Heart right ventricle (tissue), 16 donors: ENCODE measurements at regions not wholly inside any gene's neighbourhood (a gene's known extent, or its start where the extent isn't known, plus 50 kb on each side); places are given as distances from the start of the nearest gene placed in this dataset.

Experiments used
- ATAC-seq, 8 donors: fragments of 200-7000 bp; cut with Tn5 transposase; one replicate each; pipeline ENCODE4 v1.9.1; 2020; ENCODE audit warnings: mild to moderate bottlenecking in 8 of 8, moderate library complexity in 8 of 8, moderate number of reproducible peaks in 1 of 8
- DNase-seq, 2 donors: peaks; one replicate each; pipeline ENCODE4 v3.0.0-alpha.2; 2020
- H3K27ac ChIP-seq, 10 donors: fragments of 200-600 bp; sonication (generic) in 2 of 10; one replicate each; pipeline versions ENCODE4 v1.5.0 to v1.8.0; 2020 to 2022; ENCODE audit warnings: mild to moderate bottlenecking in 3 of 10
- H3K27me3 ChIP-seq, 7 donors: fragments of 200-600 bp; one replicate each; pipeline ENCODE4 v1.8.0; 2021 to 2022; ENCODE audit warnings: mild to moderate bottlenecking in 2 of 7
- H3K36me3 ChIP-seq, 9 donors: fragments of 200-600 bp; sonication (generic) in 1 of 9; one replicate each; pipeline versions ENCODE4 v1.5.0 to v1.8.0; 2020 to 2022; ENCODE audit warnings: mild to moderate bottlenecking in 2 of 9
- H3K4me1 ChIP-seq, 9 donors: fragments of 200-600 bp; sonication (generic) in 1 of 9; one replicate each; pipeline versions ENCODE4 v1.5.0 to v1.8.0; 2020 to 2022; ENCODE audit warnings: mild to moderate bottlenecking in 4 of 9
- H3K4me3 ChIP-seq, 10 donors: fragments of 200-600 bp; sonication (generic) in 2 of 10; one replicate each; pipeline versions ENCODE4 v1.5.0 to v1.8.0; 2020 to 2022; ENCODE audit warnings: mild to moderate bottlenecking in 7 of 10, moderate library complexity in 2 of 10
- H3K9me3 ChIP-seq, 11 donors: fragments of 200-600 bp in 10 of 11; sonication (generic) in 2 of 11; one replicate each; pipeline versions ENCODE4 v1.5.0 to v1.8.0; 2013 to 2022; ENCODE audit warnings: mild to moderate bottlenecking in 2 of 11, control low read depth in 1 of 11, moderate library complexity in 1 of 11
- CTCF ChIP-seq, 9 donors: fragments of 200-600 bp; sonication (generic) in 2 of 9; IDR thresholded peaks; one replicate each; pipeline versions ENCODE4 v1.5.0 to v1.8.0; 2021 to 2022; ENCODE audit warnings: antibody characterized with exemption in 9 of 9, mild to moderate bottlenecking in 5 of 9, moderate library complexity in 1 of 9
- WGBS, 2 donors: extraction: QIAGEN DNeasy Blood & Tissue Kit; methylation state at CpG; one replicate each; pipeline ENCODE4 v1.1.7; 2013; ENCODE audit warnings: inconsistent platforms in 1 of 2; 5-methylcytosine and 5-hydroxymethylcytosine counted together
- intact Hi-C, 10 donors: fragments of 100-400 bp; cut with DNase I; formaldehyde crosslinking; loops; one replicate each; pipeline versions ENCODE4 v1.11.1 to v1.14.2; 2022
- donor health status: Arrhythmogenic right ventricular cardiomyopathy.
- donor health status: ischemic (EF 13 %, LVEDD 7.1; RV severe dilation, severe dysfunction).
- donor health status: healthy with polysubstance abuse.
- donor health status: DM: no; HTN: yes; CAD: no.
- donor health status: DM: no; HTN: no; CAD: no.
- donor health status: ischemic (EF 25% LVEDD 6.9; RV normal size, moderate dysfunction).
- donor health status: ischemic (EF 25% LVEDD 5.7; RV mildly dilated, moderate dysfunction).
- donor health status: healthy.
- donor health status: DM: yes; HTN: yes; CAD: no.
- donor health status: Ischemic cardiomyopathy.
- donor health status: ischemic (EF 35%, LVEDD 5.7; RV mildly dilated, moderate dysfunction).
- donor health status: nonischemic (EF 11% LVEDD 7.7; RV severe dilation, severe dysfunction).
- donor health status: DM: yes; HTN: yes; CAD: no.
- donor health status: PGD.
- donor health status: ischemic (EF 29% LVEDD 5.4; RV normal size, mild dysfunction).
- donor health status: nonischemic (EF 23%, LVEDD 6.1; RV moderate dilation, normal function).

- Histone ChIP-seq H3K27me3 (no peaks in the 10 kb centered on the region), H3K9me3 (no peaks in the 10 kb centered on the region), H3K4me1 (peaks cover 0 to 8% (median 0%) of the 10 kb centered on the region in 9 donors), H3K36me3 (no peaks in the 10 kb centered on the region), H3K4me3 (no peak overlapping the region), H3K27ac (no peak overlapping the region)
- ATAC-seq (no peak), DNase-seq (no peak)
- no peak for TF ChIP-seq CTCF (IDR thresholded peaks at IDR 0.05)
- intact Hi-C loops: no loop called here
- 94 to 98% methylated on average over 2 of the region's 2 CpGs for WGBS, 2 donors
Observed at GRCh38 chr6:55696501-55696900, 117.5 kb upstream of the HMGCLL1 start.

- Histone ChIP-seq H3K9me3 (no peaks in the 10 kb centered on the region), H3K4me1 (peaks cover 0 to 8% (median 0%) of the 10 kb centered on the region in 9 donors), H3K27ac (no peak overlapping the region), H3K36me3 (no peaks in the 10 kb centered on the region), H3K27me3 (no peaks in the 10 kb centered on the region), H3K4me3 (no peak overlapping the region)
- TF ChIP-seq CTCF (IDR thresholded peaks at IDR 0.05): no peak
- WGBS, 2 donors: 67 to 82% methylated on average over 2 of the region's 2 CpGs
- ATAC-seq: no peak
- intact Hi-C loops: no loop called here
- no peak for DNase-seq
Observed at GRCh38 chr6:55696041-55696440, 117.0 kb upstream of the HMGCLL1 start.

- intact Hi-C loops: no loop called here
- H3K27me3 ChIP-seq: no peaks in the 10 kb centered on the region
- H3K36me3 ChIP-seq: no peaks in the 10 kb centered on the region
- peaks cover 0 to 8% (median 0%) of the 10 kb centered on the region in 9 donors for H3K4me1 ChIP-seq
- TF ChIP-seq CTCF (IDR thresholded peaks at IDR 0.05): no peak
- H3K9me3 ChIP-seq: no peaks in the 10 kb centered on the region
- H3K4me3 ChIP-seq: no peak overlapping the region
- DNase-seq (no peak), ATAC-seq (no peak)
- H3K27ac ChIP-seq: no peak overlapping the region
Observed at GRCh38 chr6:55694759-55695158, 115.8 kb upstream of the HMGCLL1 start.

DNA sequence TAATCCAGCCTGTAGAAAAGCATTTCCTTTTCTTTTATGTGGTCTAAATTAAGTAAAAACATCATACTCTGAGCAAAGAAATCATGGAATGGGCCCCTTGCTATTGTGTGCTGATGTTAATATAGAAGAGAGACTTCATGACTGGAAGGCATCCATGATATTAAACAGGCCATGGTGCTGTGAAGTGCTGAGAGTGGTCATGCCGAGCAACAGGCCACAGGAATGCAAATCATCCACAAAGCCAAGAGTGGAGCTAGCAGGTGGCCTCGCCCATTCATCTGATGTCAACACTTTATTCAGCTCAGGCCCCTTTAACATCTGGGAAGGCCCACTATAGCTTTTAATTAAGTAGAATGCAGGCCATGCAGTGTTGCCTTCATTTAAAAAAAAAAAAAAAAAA lies 115.2 kb upstream of the HMGCLL1 start:
- H3K27me3 ChIP-seq: no peaks in the 10 kb centered on the region
- ATAC-seq (peak; percentile 69 to 97 (median 93)), DNase-seq (peak in 1 of 2 donors; percentile 48)
- H3K27ac ChIP-seq: no peak overlapping the region
- no peak overlapping the region for H3K4me3 ChIP-seq
- H3K9me3 ChIP-seq: peaks cover 0 to under 1% (median 0%) of the 10 kb centered on the region in 11 donors
- no peaks in the 10 kb centered on the region for H3K36me3 ChIP-seq
- TF ChIP-seq CTCF (IDR thresholded peaks at IDR 0.05): no peak
- intact Hi-C loops: no loop called here
- peaks cover 0 to 8% (median 0%) of the 10 kb centered on the region in 9 donors for H3K4me1 ChIP-seq
- 43% methylated on average over 2 of the region's 2 CpGs for WGBS, 2 donors
